Thyroid gland (tissue), 4 donors: ENCODE measurements at regions not wholly inside any gene's neighbourhood (a gene's known extent, or its start where the extent isn't known, plus 50 kb on each side); places are given as distances from the start of the nearest gene placed in this dataset.

Experiments used
- POLR2A ChIP-seq, 2 donors: fragments of 450-650 bp; IDR thresholded peaks; one replicate each; pipeline ENCODE4 v1.6.1; 2017; ENCODE audit warnings: antibody characterized with exemption in 2 of 2, mild to moderate bottlenecking in 2 of 2, moderate library complexity in 1 of 2
- TF ChIP-seq, protein P1 (sequence below), 6 experiments: fragments of 200-600 bp in 3 of 6; fragments of 450-650 bp in 3 of 6; sonication (generic) in 3 of 6; IDR thresholded peaks; one replicate each; pipeline ENCODE4 v1.5.1; 2016 to 2019; ENCODE audit warnings: antibody characterized with exemption in 6 of 6, mild to moderate bottlenecking in 2 of 6, inconsistent platforms in 1 of 6, moderate library complexity in 1 of 6

DNA sequence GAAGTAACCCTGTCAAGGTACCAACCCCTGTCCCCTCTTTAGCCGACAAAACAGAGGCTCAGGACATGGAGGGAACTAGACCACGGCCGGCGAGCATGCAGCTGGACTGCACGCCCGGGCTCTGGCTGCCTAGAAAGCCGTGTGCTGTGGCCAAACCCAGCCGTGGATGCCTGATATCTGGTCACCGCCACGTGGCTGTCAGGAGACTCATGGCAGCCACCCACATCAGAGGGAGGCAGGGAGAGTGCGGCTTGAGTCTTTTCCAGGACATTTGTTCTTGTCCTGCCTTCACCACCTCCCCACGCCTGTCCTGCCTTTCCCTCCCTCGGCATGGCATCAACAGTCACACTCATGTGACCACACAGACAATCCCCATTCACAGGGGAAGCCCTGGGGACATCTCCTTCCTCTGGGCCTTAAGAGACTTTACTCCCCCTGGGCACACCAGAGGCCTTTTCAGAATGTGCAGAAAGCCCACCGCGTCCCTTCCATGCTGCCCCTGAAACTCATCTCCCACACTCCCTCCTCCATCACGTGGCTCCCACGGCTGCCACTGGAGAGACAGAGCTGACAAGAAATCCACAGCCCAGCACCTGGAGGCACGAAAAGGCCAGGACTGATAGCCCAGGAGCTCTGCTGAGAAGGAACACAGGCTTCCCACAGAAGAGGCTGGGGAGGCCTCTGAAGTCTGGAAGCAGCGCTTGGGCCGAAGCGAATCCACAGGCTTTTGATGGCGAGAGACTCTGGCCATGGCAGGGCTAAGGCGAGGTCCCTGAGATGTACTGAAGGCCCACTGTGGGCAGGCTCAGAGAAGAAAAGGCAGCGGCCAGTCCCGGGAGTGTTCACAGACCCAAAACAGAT, 71.2 kb upstream of the IQSEC1 start:
- TF ChIP-seq, protein P1, sequence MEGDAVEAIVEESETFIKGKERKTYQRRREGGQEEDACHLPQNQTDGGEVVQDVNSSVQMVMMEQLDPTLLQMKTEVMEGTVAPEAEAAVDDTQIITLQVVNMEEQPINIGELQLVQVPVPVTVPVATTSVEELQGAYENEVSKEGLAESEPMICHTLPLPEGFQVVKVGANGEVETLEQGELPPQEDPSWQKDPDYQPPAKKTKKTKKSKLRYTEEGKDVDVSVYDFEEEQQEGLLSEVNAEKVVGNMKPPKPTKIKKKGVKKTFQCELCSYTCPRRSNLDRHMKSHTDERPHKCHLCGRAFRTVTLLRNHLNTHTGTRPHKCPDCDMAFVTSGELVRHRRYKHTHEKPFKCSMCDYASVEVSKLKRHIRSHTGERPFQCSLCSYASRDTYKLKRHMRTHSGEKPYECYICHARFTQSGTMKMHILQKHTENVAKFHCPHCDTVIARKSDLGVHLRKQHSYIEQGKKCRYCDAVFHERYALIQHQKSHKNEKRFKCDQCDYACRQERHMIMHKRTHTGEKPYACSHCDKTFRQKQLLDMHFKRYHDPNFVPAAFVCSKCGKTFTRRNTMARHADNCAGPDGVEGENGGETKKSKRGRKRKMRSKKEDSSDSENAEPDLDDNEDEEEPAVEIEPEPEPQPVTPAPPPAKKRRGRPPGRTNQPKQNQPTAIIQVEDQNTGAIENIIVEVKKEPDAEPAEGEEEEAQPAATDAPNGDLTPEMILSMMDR (IDR thresholded peaks at IDR 0.05) = no peak
- TF ChIP-seq POLR2A (IDR thresholded peaks at IDR 0.05) = no peak
